Thymus (tissue), 11 donors: ENCODE measurements at regions not wholly inside any gene's neighbourhood (a gene's known extent, or its start where the extent isn't known, plus 50 kb on each side); places are given as distances from the start of the nearest gene placed in this dataset.

Source experiments
- DNase-seq, 9 donors: peaks; one replicate each; pipeline ENCODE4 v3.0.0-alpha.2; 2013; ENCODE audit warnings: low spot score in 9 of 9, low read depth in 6 of 9, missing footprints in 1 of 9
- H3K27ac ChIP-seq, 2 donors: one replicate each; pipeline ENCODE4 v1.5.1; 2013; ENCODE audit warnings: control low read depth in 1 of 2, low read depth in 1 of 2, low read length in 1 of 2, mild to moderate bottlenecking in 1 of 2, moderate library complexity in 1 of 2
- H3K27me3 ChIP-seq, 2 donors: one replicate each; pipeline ENCODE4 v1.5.1; 2013; ENCODE audit warnings: low read length in 1 of 2; ENCODE audit not compliant: control insufficient read depth in 2 of 2, insufficient read depth in 1 of 2
- H3K36me3 ChIP-seq, 2 donors: one replicate each; pipeline ENCODE4 v1.5.1; 2013; ENCODE audit warnings: low read length in 1 of 2, mild to moderate bottlenecking in 1 of 2, moderate library complexity in 1 of 2; ENCODE audit not compliant: control insufficient read depth in 2 of 2, insufficient read depth in 2 of 2
- H3K4me1 ChIP-seq, 2 donors: one replicate each; pipeline ENCODE4 v1.5.1; 2013; ENCODE audit warnings: low read length in 2 of 2; ENCODE audit not compliant: control insufficient read depth in 2 of 2, insufficient read depth in 2 of 2
- H3K4me3 ChIP-seq, 2 donors: one replicate each; pipeline ENCODE4 v1.5.1; 2013; ENCODE audit warnings: low read length in 2 of 2, control low read depth in 1 of 2, mild to moderate bottlenecking in 1 of 2
- H3K9me3 ChIP-seq, 2 donors: one replicate each; pipeline ENCODE4 v1.5.1; 2013; ENCODE audit warnings: low read length in 1 of 2, mild to moderate bottlenecking in 1 of 2; ENCODE audit not compliant: control insufficient read depth in 2 of 2, insufficient read depth in 1 of 2
- WGBS: extraction: QIAGEN DNeasy Blood & Tissue Kit; methylation state at CpG from one replicate; pipeline ENCODE4 v1.1.7; 2013; 5-methylcytosine and 5-hydroxymethylcytosine counted together
- donor health status: healthy.

- Histone ChIP-seq H3K4me3 (no peak overlapping the region), H3K4me1 (no peaks in the 10 kb centered on the region), H3K36me3 (no peaks in the 10 kb centered on the region), H3K9me3 (no peaks in the 10 kb centered on the region), H3K27ac (no peak overlapping the region), H3K27me3 (no peaks in the 10 kb centered on the region)
- WGBS, result 99% methylated on average over 3 of the region's 3 CpGs
- no peak for DNase-seq
Measured at GRCh38 chr3:152941859-152942258, 106.9 kb downstream of the P2RY1 start.

DNA sequence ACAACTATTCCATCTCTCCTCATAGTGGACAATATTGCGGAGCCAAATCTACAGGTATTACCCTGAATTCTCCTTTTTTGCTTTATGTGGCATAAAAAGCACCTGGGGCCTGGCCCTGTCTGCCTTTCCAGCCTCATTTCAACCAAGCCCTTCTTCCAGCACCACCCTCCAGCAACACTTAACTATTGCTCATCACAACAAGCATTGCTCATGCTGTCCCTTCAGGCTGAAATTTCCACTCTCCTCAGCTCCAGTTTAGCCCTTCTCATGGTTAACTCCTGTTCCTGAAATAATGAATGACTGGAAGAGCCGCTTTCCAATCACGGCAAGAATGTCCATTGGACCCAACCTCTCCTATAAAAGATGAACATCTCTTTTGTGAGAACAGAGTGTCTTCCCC lies 107.4 kb downstream of the P2RY1 start:
- H3K27ac ChIP-seq, result no peak overlapping the region

GRCh38 chr3:152943645-152944044 lies 108.7 kb downstream of the P2RY1 start:
- no peaks in the 10 kb centered on the region for H3K9me3 ChIP-seq
- no peaks in the 10 kb centered on the region for H3K4me1 ChIP-seq
- DNase-seq, result no peak
- WGBS, result 82% methylated on average over 3 of the region's 3 CpGs
- H3K27ac ChIP-seq, result no peak overlapping the region
- no peaks in the 10 kb centered on the region for H3K27me3 ChIP-seq
- H3K36me3 ChIP-seq, result no peaks in the 10 kb centered on the region
- H3K4me3 ChIP-seq, result no peak overlapping the region

More for the DNA sequence above, 107.4 kb downstream of the P2RY1 start:
- 97% methylated on average over 3 of the region's 3 CpGs for WGBS
- H3K4me3 ChIP-seq, result no peak overlapping the region
- H3K27me3 ChIP-seq, result no peaks in the 10 kb centered on the region
- no peaks in the 10 kb centered on the region for H3K4me1 ChIP-seq
- no peaks in the 10 kb centered on the region for H3K36me3 ChIP-seq
- no peak for DNase-seq
- H3K9me3 ChIP-seq, result no peaks in the 10 kb centered on the region

GRCh38 chr3:152944671-152945070 lies 109.7 kb downstream of the P2RY1 start:
- no peak for DNase-seq
- Histone ChIP-seq H3K9me3 (no peaks in the 10 kb centered on the region), H3K4me3 (no peak overlapping the region), H3K4me1 (no peaks in the 10 kb centered on the region), H3K36me3 (no peaks in the 10 kb centered on the region), H3K27me3 (no peaks in the 10 kb centered on the region), H3K27ac (no peak overlapping the region)
- 98% methylated on average over 1 of the region's 1 CpG for WGBS

DNA sequence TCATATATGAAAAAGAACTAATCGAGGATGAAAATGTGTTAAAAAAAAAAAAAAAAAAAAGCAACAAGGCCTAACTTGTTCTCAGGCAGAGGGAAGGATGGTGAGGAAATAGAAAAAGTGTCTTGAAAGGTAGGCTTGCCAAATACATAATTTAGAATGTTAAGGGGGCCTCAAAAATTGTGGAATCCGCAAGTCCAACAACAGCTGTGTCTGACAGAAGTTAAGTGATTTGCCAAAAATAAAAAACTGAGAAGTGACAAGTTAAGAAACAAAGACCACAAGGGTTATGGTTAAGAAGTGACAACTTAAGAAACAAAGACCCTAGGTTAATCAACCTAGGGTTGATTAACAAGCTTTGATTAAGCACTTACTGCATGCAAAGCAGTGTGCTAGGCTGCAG lies 110.6 kb downstream of the P2RY1 start:
- no peaks in the 10 kb centered on the region for H3K36me3 ChIP-seq
- no peak for DNase-seq
- 95% methylated on average over 2 of the region's 2 CpGs for WGBS
- no peaks in the 10 kb centered on the region for H3K4me1 ChIP-seq
- H3K27me3 ChIP-seq, result no peaks in the 10 kb centered on the region
- H3K4me3 ChIP-seq, result no peak overlapping the region
- H3K27ac ChIP-seq, result no peak overlapping the region
- H3K9me3 ChIP-seq, result no peaks in the 10 kb centered on the region

DNA sequence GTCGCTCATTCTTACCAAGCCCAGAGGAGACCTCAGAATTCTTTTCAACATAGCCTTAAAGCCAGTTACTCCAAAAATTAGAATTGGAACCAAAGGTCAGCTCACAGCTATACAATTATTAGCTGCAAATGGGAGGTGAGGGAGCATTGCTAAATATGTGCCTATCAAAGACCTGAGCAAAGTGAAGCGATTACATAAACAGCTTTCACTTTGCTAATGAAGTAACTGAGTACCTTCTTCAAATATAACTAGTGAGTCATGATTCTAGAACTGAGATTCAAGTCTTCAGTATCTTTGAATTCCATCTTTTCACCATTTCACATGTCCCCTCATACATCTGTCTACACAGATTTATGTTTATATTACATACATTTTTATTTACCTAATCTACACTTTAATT lies 122.6 kb downstream of the P2RY1 start:
- Histone ChIP-seq H3K4me3 (no peak overlapping the region), H3K9me3 (no peaks in the 10 kb centered on the region), H3K27ac (no peak overlapping the region), H3K36me3 (no peaks in the 10 kb centered on the region), H3K27me3 (no peaks in the 10 kb centered on the region), H3K4me1 (no peaks in the 10 kb centered on the region)
- 98% methylated on average over 2 of the region's 2 CpGs for WGBS
- no peak for DNase-seq

GRCh38 chr3:152959307-152959706 lies 124.4 kb downstream of the P2RY1 start:
- H3K27me3 ChIP-seq, result no peaks in the 10 kb centered on the region
- no peak for DNase-seq
- WGBS, result 97% methylated on average over 3 of the region's 3 CpGs
- no peak overlapping the region for H3K4me3 ChIP-seq
- H3K36me3 ChIP-seq, result no peaks in the 10 kb centered on the region
- H3K9me3 ChIP-seq, result no peaks in the 10 kb centered on the region
- H3K27ac ChIP-seq, result no peak overlapping the region
- H3K4me1 ChIP-seq, result no peaks in the 10 kb centered on the region

- no peaks in the 10 kb centered on the region for H3K36me3 ChIP-seq
- H3K4me1 ChIP-seq, result no peaks in the 10 kb centered on the region
- 96% methylated on average over 3 of the region's 3 CpGs for WGBS
- no peaks in the 10 kb centered on the region for H3K27me3 ChIP-seq
- DNase-seq, result no peak
- H3K9me3 ChIP-seq, result no peaks in the 10 kb centered on the region
- H3K27ac ChIP-seq, result no peak overlapping the region
- H3K4me3 ChIP-seq, result no peak overlapping the region
Measured at GRCh38 chr3:152960684-152961083, 125.8 kb downstream of the P2RY1 start.

GRCh38 chr3:152961323-152961722 lies 126.4 kb downstream of the P2RY1 start:
- 46% methylated on average over 2 of the region's 2 CpGs for WGBS

More at GRCh38 chr3:152961323-152961722, 126.4 kb downstream of the P2RY1 start:
- no peaks in the 10 kb centered on the region for H3K27me3 ChIP-seq
- H3K4me1 ChIP-seq, result no peaks in the 10 kb centered on the region
- H3K4me3 ChIP-seq, result no peak overlapping the region
- no peak overlapping the region for H3K27ac ChIP-seq
- H3K9me3 ChIP-seq, result no peaks in the 10 kb centered on the region
- H3K36me3 ChIP-seq, result no peaks in the 10 kb centered on the region
- DNase-seq, result peak in 2 of 9 donors; percentile 5 to 6
